GM12891 (cell line): ENCODE measurements at regions not wholly inside any gene's neighbourhood (a gene's known extent, or its start where the extent isn't known, plus 50 kb on each side); places are given as distances from the start of the nearest gene placed in this dataset.

Experiments
- PAX5 ChIP-seq: IDR thresholded peaks from 2 replicates; pipeline ENCODE4 v1.6.1; 2011; ENCODE audit warnings: low read length, moderate library complexity, mild to moderate bottlenecking; ENCODE audit not compliant: insufficient read depth, severe bottlenecking
- POLR2A ChIP-seq: IDR thresholded peaks from 2 replicates; pipeline ENCODE4 v1.6.1; 2011; ENCODE audit warnings: low read depth, low read length, control low read depth
- POLR2AphosphoS5 ChIP-seq: IDR thresholded peaks from 2 replicates; pipeline ENCODE4 v1.6.1; 2011; ENCODE audit warnings: low read depth, low read length, control low read depth
- POU2F2 ChIP-seq: IDR thresholded peaks from 2 replicates; pipeline ENCODE4 v1.6.1; 2011; ENCODE audit warnings: low read depth, mild to moderate bottlenecking, control low read depth, low read length, moderate library complexity
- SPI1 ChIP-seq: IDR thresholded peaks from 2 replicates; pipeline ENCODE4 v1.6.1; 2011; ENCODE audit warnings: low read depth, low read length, control low read depth
- TAF1 ChIP-seq: IDR thresholded peaks from 2 replicates; pipeline ENCODE4 v1.6.1; 2011; ENCODE audit warnings: low read depth, low read length, control low read depth

GRCh38 chr3:21020681-21021080 is 730.3 kb downstream of the ZNF385D start:
- TF ChIP-seq POLR2A (no peak), SPI1 (no peak), POLR2AphosphoS5 (no peak), PAX5 (no peak), TAF1 (no peak), POU2F2 (no peak)
